CD4-positive, alpha-beta memory T cell (primary cell): ENCODE measurements at regions not wholly inside any gene's neighbourhood (a gene's known extent, or its start where the extent isn't known, plus 50 kb on each side); places are given as distances from the start of the nearest gene placed in this dataset.

Experiments
- CTCF ChIA-PET: fragments of 350-600 bp; sonication (Branson Sonifier 250); formaldehyde crosslinking; loops from one replicate; lab custom pipeline; 2021; ENCODE audit warnings: inconsistent platforms; ENCODE audit not compliant: partially characterized antibody; lab: Charles Lee
- POLR2A ChIA-PET: fragments of 350-600 bp; sonication (Branson Sonifier 250); formaldehyde crosslinking; loops from one replicate; lab custom pipeline; 2021; ENCODE audit not compliant: partially characterized antibody; lab: Charles Lee
- DNase-seq, 5 donors: peaks; one replicate each; pipeline versions ENCODE4 v3.0.0 to v3.0.0-alpha.2; 2020 to 2022; ENCODE audit warnings: mixed read lengths in 1 of 5
- H3K27ac ChIP-seq: one replicate; pipeline ENCODE4 v1.7.0; 2013; ENCODE audit warnings: low read depth, low read length
- H3K27me3 ChIP-seq: 2 replicates; pipeline ENCODE4 v1.7.0; 2013; ENCODE audit warnings: mild to moderate bottlenecking, low read length, moderate library complexity; ENCODE audit not compliant: insufficient read depth
- H3K36me3 ChIP-seq: 2 replicates; pipeline ENCODE4 v1.7.0; 2013; ENCODE audit warnings: mild to moderate bottlenecking, low read length, moderate library complexity; ENCODE audit not compliant: insufficient read depth
- H3K4me1 ChIP-seq: 2 replicates; pipeline ENCODE4 v1.7.0; 2013; ENCODE audit warnings: mild to moderate bottlenecking, low read length, moderate library complexity; ENCODE audit not compliant: insufficient read depth
- H3K4me3 ChIP-seq, 2 donors: one replicate each; pipeline ENCODE4 v1.7.0; 2013; ENCODE audit warnings: low read length in 2 of 2, mild to moderate bottlenecking in 1 of 2
- H3K9me3 ChIP-seq, 2 donors: one replicate each; pipeline ENCODE4 v1.7.0; 2013; ENCODE audit warnings: low read length in 2 of 2, control low read depth in 1 of 2; ENCODE audit not compliant: control insufficient read depth in 1 of 2
- H3K27ac Mint-ChIP-seq, 7 donors: one replicate each; pipeline ENCODE4 v1.8.0; 2020 to 2021; ENCODE audit warnings: mixed read lengths in 7 of 7, mild to moderate bottlenecking in 6 of 7, inconsistent platforms in 3 of 7, moderate library complexity in 3 of 7
- H3K27me3 Mint-ChIP-seq, 2 donors: one replicate each; pipeline ENCODE4 v1.8.0; 2020 to 2021; ENCODE audit warnings: mixed read lengths in 2 of 2
- H3K36me3 Mint-ChIP-seq, 2 donors: one replicate each; pipeline ENCODE4 v1.8.0; 2020 to 2021; ENCODE audit warnings: mixed read lengths in 2 of 2, inconsistent platforms in 1 of 2, mild to moderate bottlenecking in 1 of 2
- H3K4me1 Mint-ChIP-seq, 4 donors: one replicate each; pipeline ENCODE4 v1.8.0; 2020 to 2021; ENCODE audit warnings: mixed read lengths in 4 of 4, mild to moderate bottlenecking in 1 of 4
- H3K4me3 Mint-ChIP-seq, 8 donors: one replicate each; pipeline ENCODE4 v1.8.0; 2020 to 2021; ENCODE audit warnings: mixed read lengths in 8 of 8, mild to moderate bottlenecking in 7 of 8, moderate library complexity in 6 of 8, inconsistent platforms in 3 of 8
- H3K9me3 Mint-ChIP-seq, 8 donors: one replicate each; pipeline ENCODE4 v1.8.0; 2020 to 2021; ENCODE audit warnings: mixed read lengths in 8 of 8, mild to moderate bottlenecking in 5 of 8, inconsistent platforms in 3 of 8, moderate library complexity in 1 of 8
- intact Hi-C: fragments of 100-400 bp; cut with micrococcal nuclease; formaldehyde crosslinking; loops from one replicate; pipeline ENCODE4 v1.15.1; 2023

DNA sequence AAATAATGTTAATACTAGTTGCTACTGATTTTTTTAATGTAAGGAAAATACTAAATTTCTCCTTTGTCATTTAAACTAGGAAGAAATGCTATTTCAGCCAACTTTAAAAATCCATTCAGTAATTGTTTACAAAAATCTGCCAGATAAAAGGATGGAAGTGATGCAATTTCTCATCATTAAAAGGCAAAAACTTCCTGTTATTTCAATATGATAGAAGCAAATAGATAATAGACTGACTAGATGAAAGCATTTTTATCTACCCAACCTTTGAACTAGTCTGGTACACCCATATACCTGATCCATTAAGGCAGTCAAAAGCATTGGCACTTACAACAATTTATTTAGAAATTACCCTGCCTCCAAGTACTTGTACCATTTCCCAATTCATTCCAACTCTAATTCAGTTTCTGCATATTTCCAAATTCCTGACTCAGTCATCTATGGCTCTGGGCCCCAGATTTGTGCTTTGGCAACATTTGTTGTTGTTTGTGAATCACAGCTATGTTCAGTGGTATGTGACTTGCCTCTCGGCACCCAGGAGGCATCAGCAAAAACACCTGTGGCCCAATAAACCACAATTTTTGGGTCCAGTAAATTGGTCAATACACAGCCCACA, 482.6 kb upstream of the SEMA3A start:
- H3K36me3 Mint-ChIP-seq = no peaks in the 10 kb centered on the region
- H3K9me3 ChIP-seq = no peaks in the 10 kb centered on the region
- no peaks in the 10 kb centered on the region for H3K4me1 Mint-ChIP-seq
- no peaks in the 10 kb centered on the region for H3K27me3 Mint-ChIP-seq
- H3K27ac Mint-ChIP-seq = no peak overlapping the region
- no peaks in the 10 kb centered on the region for H3K4me1 ChIP-seq
- H3K27ac ChIP-seq = no peak overlapping the region
- no peaks in the 10 kb centered on the region for H3K27me3 ChIP-seq
- no peak overlapping the region for H3K4me3 ChIP-seq
- peaks cover 0 to 8% (median 5%) of the 10 kb centered on the region in 8 donors for H3K9me3 Mint-ChIP-seq
- DNase-seq = no peak
- ChIA-PET CTCF (no interaction called here), POLR2A (no interaction called here)
- no peak overlapping the region for H3K4me3 Mint-ChIP-seq
- intact Hi-C loops = no loop called here
- H3K36me3 ChIP-seq = no peaks in the 10 kb centered on the region

DNA sequence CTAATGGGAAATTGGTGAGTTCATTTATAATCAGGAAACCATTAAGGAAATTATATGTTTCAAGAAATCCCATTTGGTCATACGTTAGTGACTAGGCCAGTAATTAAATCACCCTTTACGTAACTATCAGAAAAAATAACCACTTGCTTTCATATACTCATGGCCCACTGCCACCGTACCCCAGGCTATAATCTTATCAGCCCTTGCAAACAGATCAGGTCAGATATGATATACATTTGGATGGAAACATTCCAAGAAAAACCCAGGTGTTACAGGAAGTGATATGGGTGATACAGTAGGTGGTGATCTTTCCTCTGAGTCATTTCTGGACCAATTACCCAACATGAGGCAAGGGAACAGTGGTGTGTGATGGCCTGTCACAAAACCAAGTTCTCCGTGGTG, 481.0 kb upstream of the SEMA3A start:
- intact Hi-C loops = no loop called here
- Histone ChIP-seq H3K27ac (no peak overlapping the region), H3K4me3 (no peak overlapping the region), H3K27me3 (no peaks in the 10 kb centered on the region), H3K4me1 (no peaks in the 10 kb centered on the region), H3K36me3 (no peaks in the 10 kb centered on the region), H3K9me3 (no peaks in the 10 kb centered on the region)
- H3K27me3 Mint-ChIP-seq = no peaks in the 10 kb centered on the region
- no peaks in the 10 kb centered on the region for H3K4me1 Mint-ChIP-seq
- no peak overlapping the region for H3K4me3 Mint-ChIP-seq
- POLR2A ChIA-PET = no interaction called here
- no peak overlapping the region for H3K27ac Mint-ChIP-seq
- DNase-seq = no peak
- H3K9me3 Mint-ChIP-seq = peaks cover 0 to 10% (median 5%) of the 10 kb centered on the region in 8 donors
- CTCF ChIA-PET = no interaction called here
- no peaks in the 10 kb centered on the region for H3K36me3 Mint-ChIP-seq

DNA sequence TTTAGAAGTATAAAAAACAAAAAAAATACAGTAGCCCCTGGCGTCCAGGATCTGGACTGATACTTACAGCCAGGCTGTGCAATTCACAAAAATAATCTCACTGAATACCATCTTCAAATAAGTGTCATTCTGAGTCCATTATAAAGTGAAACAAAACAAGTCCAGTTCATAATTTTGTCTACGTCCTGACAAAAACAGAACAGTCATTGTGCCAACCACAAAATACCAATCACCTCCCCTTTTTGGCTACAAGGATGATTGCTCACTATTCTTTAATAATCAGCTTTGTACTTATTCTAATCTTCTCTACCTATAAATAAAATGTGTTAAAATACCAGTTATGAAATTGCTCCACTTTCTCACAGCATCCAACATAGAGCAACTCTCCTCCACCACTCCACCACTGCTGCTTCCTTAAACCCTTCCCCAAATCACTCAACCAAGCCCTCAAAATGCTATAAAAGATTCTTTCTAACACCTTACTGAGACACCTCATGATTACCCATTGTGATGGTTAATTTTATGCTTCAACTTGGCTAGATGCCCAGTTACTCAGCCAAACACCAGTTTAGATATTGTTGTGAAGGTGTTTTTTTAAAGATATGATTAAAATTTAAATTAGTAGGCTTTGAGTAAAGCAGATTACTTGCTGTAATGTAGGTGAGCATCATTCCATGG, 479.8 kb upstream of the SEMA3A start:
- no peaks in the 10 kb centered on the region for H3K36me3 Mint-ChIP-seq
- H3K27me3 ChIP-seq = no peaks in the 10 kb centered on the region
- no peaks in the 10 kb centered on the region for H3K9me3 ChIP-seq
- CTCF ChIA-PET = no interaction called here
- no peak overlapping the region for H3K27ac ChIP-seq
- H3K4me3 Mint-ChIP-seq = no peak overlapping the region
- H3K9me3 Mint-ChIP-seq = peaks cover 0 to 10% (median 2%) of the 10 kb centered on the region in 8 donors
- intact Hi-C loops = no loop called here
- H3K4me3 ChIP-seq = no peak overlapping the region
- H3K4me1 ChIP-seq = no peaks in the 10 kb centered on the region
- H3K4me1 Mint-ChIP-seq = peaks cover 0 to 1% (median 0%) of the 10 kb centered on the region in 4 donors
- H3K36me3 ChIP-seq = no peaks in the 10 kb centered on the region
- no peak for DNase-seq
- POLR2A ChIA-PET = no interaction called here
- no peak overlapping the region for H3K27ac Mint-ChIP-seq
- no peaks in the 10 kb centered on the region for H3K27me3 Mint-ChIP-seq

DNA sequence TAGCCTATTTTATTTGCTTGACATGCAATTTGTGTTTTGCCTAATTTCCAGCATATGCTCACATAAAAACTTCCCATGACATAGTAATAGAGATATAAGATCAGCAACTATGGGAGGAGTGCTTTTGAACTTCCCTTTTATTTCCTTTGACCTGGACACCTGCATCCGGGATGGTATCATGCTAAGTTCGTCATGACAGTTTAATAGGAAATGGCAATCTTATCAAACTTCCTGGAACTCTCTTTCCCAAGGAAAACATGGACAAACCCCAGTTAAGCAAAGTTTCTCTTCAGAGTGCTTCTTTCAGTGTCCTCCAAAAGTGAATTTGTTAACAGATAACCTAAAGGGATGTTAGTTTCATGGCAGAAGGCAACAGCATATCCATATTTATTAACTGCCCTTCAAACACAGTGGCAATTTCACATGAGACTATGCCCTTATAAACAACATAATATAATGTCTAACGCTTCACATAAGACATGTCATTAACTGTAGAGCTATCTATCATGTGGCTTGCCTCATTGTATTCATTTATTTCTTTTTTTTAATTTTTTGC, 474.7 kb upstream of the SEMA3A start:
- POLR2A ChIA-PET = no interaction called here
- no peak for DNase-seq
- Histone ChIP-seq H3K27me3 (no peaks in the 10 kb centered on the region), H3K9me3 (no peaks in the 10 kb centered on the region), H3K4me1 (no peaks in the 10 kb centered on the region), H3K4me3 (no peak overlapping the region), H3K36me3 (no peaks in the 10 kb centered on the region), H3K27ac (no peak overlapping the region)
- H3K27me3 Mint-ChIP-seq = no peaks in the 10 kb centered on the region
- H3K4me3 Mint-ChIP-seq = no peak overlapping the region
- intact Hi-C loops = no loop called here
- no peaks in the 10 kb centered on the region for H3K36me3 Mint-ChIP-seq
- peaks cover 0 to 1% (median 0%) of the 10 kb centered on the region in 4 donors for H3K4me1 Mint-ChIP-seq
- CTCF ChIA-PET = no interaction called here
- H3K27ac Mint-ChIP-seq = no peak overlapping the region
- H3K9me3 Mint-ChIP-seq = peaks cover 0 to 5% (median 0%) of the 10 kb centered on the region in 8 donors

DNA sequence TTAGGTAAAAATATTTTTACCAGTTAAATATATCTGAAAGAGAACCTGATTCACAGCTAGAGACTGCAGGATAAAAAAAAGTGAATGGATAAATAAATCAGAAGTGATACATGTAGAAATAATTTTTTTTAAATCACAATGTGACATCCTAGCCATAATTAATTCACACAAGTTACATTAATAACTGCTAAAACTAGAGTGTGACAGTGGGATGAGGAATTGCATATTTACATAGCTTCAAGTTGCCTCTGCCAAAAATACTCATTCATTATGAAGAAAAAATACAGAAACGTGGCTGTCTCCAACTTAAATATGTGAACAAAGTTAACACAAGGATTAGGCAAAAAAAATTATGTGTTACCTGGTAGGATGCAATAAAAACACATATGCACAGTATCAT, 473.5 kb upstream of the SEMA3A start:
- ChIA-PET POLR2A (no interaction called here), CTCF (no interaction called here)
- Histone ChIP-seq H3K27me3 (no peaks in the 10 kb centered on the region), H3K4me3 (no peak overlapping the region), H3K36me3 (no peaks in the 10 kb centered on the region), H3K4me1 (no peaks in the 10 kb centered on the region), H3K9me3 (no peaks in the 10 kb centered on the region), H3K27ac (no peak overlapping the region)
- Mint-ChIP-seq H3K4me1 (peaks cover 0 to 1% (median 0%) of the 10 kb centered on the region in 4 donors), H3K27ac (no peak overlapping the region), H3K4me3 (no peak overlapping the region), H3K9me3 (peaks cover 0 to 8% (median 0%) of the 10 kb centered on the region in 8 donors), H3K36me3 (no peaks in the 10 kb centered on the region), H3K27me3 (no peaks in the 10 kb centered on the region)
- intact Hi-C loops = no loop called here
- DNase-seq = no peak

DNA sequence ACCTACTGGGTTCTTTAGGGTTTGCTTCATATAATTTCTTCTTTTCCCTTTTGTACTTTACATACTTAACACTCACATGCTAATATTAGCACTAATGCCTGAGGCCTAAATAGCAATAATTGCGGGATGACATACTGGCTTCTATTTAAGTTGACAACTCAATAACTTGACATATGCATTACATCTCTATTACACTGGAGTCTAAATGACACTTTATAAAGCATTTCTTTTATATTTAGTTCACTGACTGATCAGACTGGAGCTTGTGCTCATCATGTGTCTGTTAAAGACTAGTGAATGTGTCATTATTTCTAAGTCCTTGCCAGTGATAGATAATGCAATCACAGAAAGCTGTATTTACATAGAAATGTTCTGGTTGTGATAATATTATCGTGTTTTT, 472.1 kb upstream of the SEMA3A start:
- Histone ChIP-seq H3K27me3 (no peaks in the 10 kb centered on the region), H3K9me3 (no peaks in the 10 kb centered on the region), H3K4me1 (no peaks in the 10 kb centered on the region), H3K36me3 (no peaks in the 10 kb centered on the region), H3K4me3 (no peak overlapping the region), H3K27ac (no peak overlapping the region)
- no peak for DNase-seq
- H3K27ac Mint-ChIP-seq = no peak overlapping the region
- peaks cover 0 to 8% (median 0%) of the 10 kb centered on the region in 8 donors for H3K9me3 Mint-ChIP-seq
- ChIA-PET POLR2A (no interaction called here), CTCF (no interaction called here)
- intact Hi-C loops = no loop called here
- H3K4me1 Mint-ChIP-seq = peaks cover 0 to 1% (median 0%) of the 10 kb centered on the region in 4 donors
- H3K27me3 Mint-ChIP-seq = no peaks in the 10 kb centered on the region
- H3K36me3 Mint-ChIP-seq = no peaks in the 10 kb centered on the region
- H3K4me3 Mint-ChIP-seq = no peak overlapping the region

DNA sequence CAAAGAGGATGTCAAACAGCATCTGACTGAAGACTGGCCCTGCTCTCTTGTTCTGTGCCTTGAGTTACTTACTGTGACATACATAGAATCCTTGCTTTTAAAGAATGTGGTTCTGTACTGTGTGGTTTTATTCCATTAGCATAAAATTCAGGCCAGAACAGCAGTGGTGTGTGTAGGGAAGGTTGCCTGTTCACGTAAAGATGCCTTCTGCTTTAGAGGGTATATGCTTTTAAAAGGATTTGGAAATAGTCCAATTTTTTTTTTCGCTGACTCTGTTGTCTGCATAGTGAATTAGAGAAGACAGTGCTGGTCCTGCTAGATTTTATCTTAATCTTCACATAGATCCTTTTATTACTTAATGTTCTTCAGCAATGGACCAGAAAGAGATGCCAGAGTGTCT, 470.8 kb upstream of the SEMA3A start:
- Histone ChIP-seq H3K9me3 (no peaks in the 10 kb centered on the region), H3K36me3 (no peaks in the 10 kb centered on the region), H3K4me1 (no peaks in the 10 kb centered on the region), H3K27ac (no peak overlapping the region), H3K4me3 (no peak overlapping the region), H3K27me3 (no peaks in the 10 kb centered on the region)
- CTCF ChIA-PET = no interaction called here
- no peak overlapping the region for H3K4me3 Mint-ChIP-seq
- no peaks in the 10 kb centered on the region for H3K36me3 Mint-ChIP-seq
- peaks cover 0 to 8% (median 0%) of the 10 kb centered on the region in 8 donors for H3K9me3 Mint-ChIP-seq
- DNase-seq = no peak
- intact Hi-C loops = no loop called here
- no peak overlapping the region for H3K27ac Mint-ChIP-seq
- POLR2A ChIA-PET = no interaction called here
- peaks cover 0 to 1% (median 0%) of the 10 kb centered on the region in 4 donors for H3K4me1 Mint-ChIP-seq
- no peaks in the 10 kb centered on the region for H3K27me3 Mint-ChIP-seq
